Panc1 (cell line): ENCODE measurements at regions not wholly inside any gene's neighbourhood (a gene's known extent, or its start where the extent isn't known, plus 50 kb on each side); places are given as distances from the start of the nearest gene placed in this dataset.

Experiments
- CTCF ChIP-seq: fragments of 450-650 bp; IDR thresholded peaks from 2 replicates; pipeline ENCODE4 v1.5.1; 2017; ENCODE audit warnings: mild to moderate bottlenecking
- REST ChIP-seq, 2 experiments: IDR thresholded peaks; 2 replicates each; pipeline ENCODE4 v1.6.1; 2011 to 2012; ENCODE audit warnings: low read depth in 2 of 2, control low read depth in 1 of 2, low read length in 1 of 2, mild to moderate bottlenecking in 1 of 2, moderate library complexity in 1 of 2; ENCODE audit not compliant: insufficient read depth in 1 of 2

GRCh38 chr4:59381591-59381990 is 1818.5 kb upstream of the ADGRL3 start:
- TF ChIP-seq CTCF (no peak), REST (IDR thresholded peaks at IDR 0.05; ENCODE audit: insufficient read depth in 1 of 2, low read depth in 2 of 2, low read length in 1 of 2) (no peak)
